IMR-90 (cell line): ENCODE measurements at regions not wholly inside any gene's neighbourhood (a gene's known extent, or its start where the extent isn't known, plus 50 kb on each side); places are given as distances from the start of the nearest gene placed in this dataset.

Source experiments
- ATAC-seq: fragments of 200-7000 bp; cut with Tn5 transposase; 2 replicates; pipeline ENCODE4 v1.9.1; 2020; ENCODE audit warnings: low read depth, mild to moderate bottlenecking, moderate library complexity
- BruUV-seq: library from RNA; stranded (reverse); fragments of 400-500 nt; replicated peaks from 2 replicates; lab custom pipeline; 2021; lab: Mats Ljungman, UMichigan
- CTCF ChIA-PET: fragments of 300-600 bp; formaldehyde crosslinking; extraction: SDS; loops from one replicate; lab custom pipeline; 2021; ENCODE audit warnings: antibody characterized with exemption; lab: Yijun Ruan, JAX
- POLR2A ChIA-PET: fragments of 300-600 bp; sonication (Branson Sonifier 250); formaldehyde crosslinking; loops from one replicate; lab custom pipeline; 2022; ENCODE audit warnings: antibody characterized with exemption; ENCODE audit not compliant: unreplicated experiment; lab: Charles Lee
- DNase-seq: peaks from one replicate; pipeline ENCODE4 v3.0.0; 2013
- H2AFZ ChIP-seq: replicated peaks from 2 replicates; pipeline ENCODE3; 2013; ENCODE audit warnings: low read length, mild to moderate bottlenecking; ENCODE audit not compliant: poor library complexity
- H2AK5ac ChIP-seq: 2 replicates; pipeline ENCODE4 v1.6.1; 2013; ENCODE audit warnings: low read depth, low read length, inconsistent platforms
- H2AK9ac ChIP-seq: replicated peaks from 2 replicates; pipeline ENCODE3; 2013; ENCODE audit warnings: mild to moderate bottlenecking, low read depth, low read length, moderate library complexity; ENCODE audit not compliant: poor library complexity
- H2BK120ac ChIP-seq: 2 replicates; pipeline ENCODE4 v1.6.1; 2013; ENCODE audit warnings: low read depth, low read length, inconsistent platforms
- H2BK15ac ChIP-seq: 3 replicates; pipeline ENCODE4 v1.6.1; 2013; ENCODE audit warnings: low read depth, low read length, inconsistent platforms
- H2BK20ac ChIP-seq: 2 replicates; pipeline ENCODE4 v1.6.1; 2013; ENCODE audit warnings: low read depth, mild to moderate bottlenecking, inconsistent platforms, low read length, moderate library complexity
- H2BK5ac ChIP-seq: 2 replicates; pipeline ENCODE4 v1.6.1; 2013; ENCODE audit warnings: mild to moderate bottlenecking, low read depth, low read length, inconsistent platforms; ENCODE audit not compliant: poor library complexity, severe bottlenecking
- H3K14ac ChIP-seq: replicated peaks from 2 replicates; pipeline ENCODE4 v1.6.1; 2013; ENCODE audit warnings: low read depth, low read length, inconsistent platforms
- H3K18ac ChIP-seq: 2 replicates; pipeline ENCODE4 v1.6.1; 2013; ENCODE audit warnings: low read depth, low read length, control low read depth
- H3K23ac ChIP-seq: 2 replicates; pipeline ENCODE4 v1.6.1; 2013; ENCODE audit warnings: low read depth, low read length, inconsistent platforms
- H3K27ac ChIP-seq: 2 replicates; pipeline ENCODE4 v1.5.1; 2013; ENCODE audit warnings: mild to moderate bottlenecking, control low read depth, low read length; ENCODE audit not compliant: insufficient read depth
- H3K27me3 ChIP-seq: 2 replicates; pipeline ENCODE4 v1.6.1; 2013; ENCODE audit warnings: low read length; ENCODE audit not compliant: control insufficient read depth, insufficient read depth
- H3K36me3 ChIP-seq: 2 replicates; pipeline ENCODE4 v1.6.1; 2013; ENCODE audit warnings: low read length, mixed read lengths; ENCODE audit not compliant: control insufficient read depth, insufficient read depth
- H3K4ac ChIP-seq: 2 replicates; pipeline ENCODE4 v1.6.1; 2013; ENCODE audit warnings: low read depth, low read length, inconsistent platforms
- H3K4me1 ChIP-seq: 2 replicates; pipeline ENCODE4 v1.6.1; 2013; ENCODE audit warnings: low read length, mixed read lengths; ENCODE audit not compliant: control insufficient read depth, insufficient read depth
- H3K4me2 ChIP-seq: 2 replicates; pipeline ENCODE4 v1.6.1; 2013; ENCODE audit warnings: low read depth, mild to moderate bottlenecking, control low read depth, low read length, moderate library complexity
- H3K4me3 ChIP-seq: 2 replicates; pipeline ENCODE4 v1.5.1; 2013; ENCODE audit warnings: low read depth, mild to moderate bottlenecking, control low read depth, low read length, moderate library complexity; ENCODE audit not compliant: insufficient read depth
- H3K56ac ChIP-seq: 2 replicates; pipeline ENCODE4 v1.6.1; 2013; ENCODE audit warnings: low read length, inconsistent platforms; ENCODE audit not compliant: insufficient read depth; ENCODE audit errors: extremely low read depth
- H3K79me1 ChIP-seq, 2 experiments: 2 replicates each; pipeline ENCODE4 v1.6.1; 2013; ENCODE audit warnings: low read length in 2 of 2, inconsistent platforms in 1 of 2, low read depth in 1 of 2
- H3K9ac ChIP-seq: 2 replicates; pipeline ENCODE4 v1.6.1; 2013; ENCODE audit warnings: low read depth, low read length, control low read depth
- H3K9me1 ChIP-seq: 2 replicates; pipeline ENCODE4 v1.6.1; 2013; ENCODE audit warnings: low read length, inconsistent platforms; ENCODE audit not compliant: insufficient read depth
- H3K9me3 ChIP-seq: 2 replicates; pipeline ENCODE4 v1.6.1; 2013; ENCODE audit warnings: low read length; ENCODE audit not compliant: control insufficient read depth, insufficient read depth
- H4K20me1 ChIP-seq: 2 replicates; pipeline ENCODE4 v1.6.1; 2013; ENCODE audit warnings: low read length, inconsistent platforms; ENCODE audit not compliant: insufficient read depth
- H4K5ac ChIP-seq: 2 replicates; pipeline ENCODE4 v1.6.1; 2013; ENCODE audit warnings: mild to moderate bottlenecking, low read depth, low read length, control low read depth
- H4K8ac ChIP-seq, 2 experiments: 2 replicates each; pipeline ENCODE4 v1.6.1; 2013; ENCODE audit warnings: low read depth in 2 of 2, low read length in 2 of 2, control low read depth in 1 of 2, inconsistent platforms in 1 of 2
- H4K91ac ChIP-seq: 2 replicates; pipeline ENCODE4 v1.6.1; 2013; ENCODE audit warnings: low read depth, low read length, inconsistent platforms; ENCODE audit not compliant: insufficient read depth
- BHLHE40 ChIP-seq: fragments of 150-350 bp; IDR thresholded peaks from 2 replicates; pipeline ENCODE4 v1.6.1; 2016; ENCODE audit warnings: mild to moderate bottlenecking, low read depth, low read length
- CEBPB ChIP-seq: IDR thresholded peaks from 2 replicates; pipeline ENCODE4 v1.6.1; 2012; ENCODE audit warnings: low read depth, low read length, improper control_type of control experiment
- CHD1 ChIP-seq: IDR thresholded peaks from 2 replicates; pipeline ENCODE4 v1.6.1; 2012; ENCODE audit warnings: low read depth, low read length, improper control_type of control experiment
- ELK1 ChIP-seq: fragments of 150-350 bp; IDR thresholded peaks from 2 replicates; pipeline ENCODE4 v1.6.1; 2016; ENCODE audit warnings: low read depth, mild to moderate bottlenecking, low read length, moderate library complexity, borderline replicate concordance
- FOS ChIP-seq: fragments of 150-350 bp; IDR thresholded peaks from 2 replicates; pipeline ENCODE4 v1.6.1; 2016; ENCODE audit warnings: low read depth, low read length
- MAFK ChIP-seq: IDR thresholded peaks from 2 replicates; pipeline ENCODE4 v1.6.1; 2012; ENCODE audit warnings: low read depth, low read length, improper control_type of control experiment
- MAZ ChIP-seq: IDR thresholded peaks from 2 replicates; pipeline ENCODE4 v1.6.1; 2012; ENCODE audit warnings: low read depth, mild to moderate bottlenecking, low read length, improper control_type of control experiment, moderate library complexity, borderline replicate concordance
- MXI1 ChIP-seq: IDR thresholded peaks from 2 replicates; pipeline ENCODE4 v1.6.1; 2012; ENCODE audit warnings: low read depth, mild to moderate bottlenecking, low read length, moderate library complexity, borderline replicate concordance
- NFE2L2 ChIP-seq: fragments of 150-350 bp; IDR thresholded peaks from 2 replicates; pipeline ENCODE4 v1.6.1; 2016; ENCODE audit warnings: low read depth, mild to moderate bottlenecking, low read length
- POLR2A ChIP-seq: IDR thresholded peaks from 2 replicates; pipeline ENCODE4 v1.6.1; 2012; ENCODE audit warnings: mild to moderate bottlenecking, low read depth, low read length
- RAD21 ChIP-seq: IDR thresholded peaks from 2 replicates; pipeline ENCODE4 v1.6.1; 2012; ENCODE audit warnings: low read length, improper control_type of control experiment
- RCOR1 ChIP-seq: IDR thresholded peaks from 2 replicates; pipeline ENCODE4 v1.6.1; 2012; ENCODE audit warnings: mild to moderate bottlenecking, low read length, improper control_type of control experiment; ENCODE audit not compliant: insufficient replicate concordance
- RFX5 ChIP-seq: IDR thresholded peaks from 2 replicates; pipeline ENCODE4 v1.8.0; 2012; ENCODE audit warnings: low read depth, mild to moderate bottlenecking, low read length, moderate library complexity
- SMC3 ChIP-seq: fragments of 150-350 bp; IDR thresholded peaks from 2 replicates; pipeline ENCODE4 v1.6.1; 2016; ENCODE audit warnings: low read depth, mild to moderate bottlenecking, antibody characterized with exemption, low read length, moderate library complexity
- WGBS, 2 experiments: methylation state at CpG; one replicate each; pipeline versions ENCODE4 v1.1.5 to v1.1.7; 2013; ENCODE audit warnings: missing lambda C conversion rate in 2 of 2; ENCODE audit not compliant: insufficient read length in 1 of 2; ENCODE audit errors: extremely low coverage in 2 of 2; 5-methylcytosine and 5-hydroxymethylcytosine counted together
- dilution Hi-C: fragments of 300-500 bp; cut with HindIII; formaldehyde crosslinking; loops from one replicate; pipeline ENCODE4 v1.14.3; 2018; ENCODE audit warnings: low sequenced_read_pairs; ENCODE audit not compliant: unreplicated experiment
- in situ Hi-C: fragments of 300-500 bp; cut with MboI; formaldehyde crosslinking; loops from 3 replicates; pipeline ENCODE4 v1.14.3; 2019; ENCODE audit warnings: low sequenced_read_pairs, inconsistent platforms, mixed read lengths
- intact Hi-C: fragments of 100-400 bp; cut with micrococcal nuclease; formaldehyde crosslinking; loops from 2 replicates; pipeline ENCODE4 v1.10.0; 2022
- TF ChIP-seq, protein P1 (sequence below): conservative IDR thresholded peaks from 2 replicates; pipeline ENCODE4 v1.5.1; 2012; ENCODE audit warnings: mild to moderate bottlenecking, low read depth, low read length, improper control_type of control experiment
- TF ChIP-seq, protein P2 (sequence below): fragments of 150-350 bp; IDR thresholded peaks from 2 replicates; pipeline ENCODE4 v1.6.1; 2017; ENCODE audit warnings: mild to moderate bottlenecking, antibody characterized with exemption, low read length, low read depth

- H3K4me3 ChIP-seq: no peak overlapping the region
- H3K9me1 ChIP-seq: no peaks in the 10 kb centered on the region
- no peak overlapping the region for H3K4ac ChIP-seq
- H4K91ac ChIP-seq: no peak overlapping the region
- H3K4me1 ChIP-seq: no peaks in the 10 kb centered on the region
- H3K27me3 ChIP-seq: no peaks in the 10 kb centered on the region
- TF ChIP-seq MAZ (no peak), RCOR1 (no peak), POLR2A (no peak), CHD1 (no peak), CEBPB (no peak), BHLHE40 (no peak), MAFK (no peak), ELK1 (no peak), NFE2L2 (no peak), RAD21 (no peak), MXI1 (no peak), RFX5 (no peak), FOS (no peak), SMC3 (no peak)
- TF ChIP-seq, protein P1, sequence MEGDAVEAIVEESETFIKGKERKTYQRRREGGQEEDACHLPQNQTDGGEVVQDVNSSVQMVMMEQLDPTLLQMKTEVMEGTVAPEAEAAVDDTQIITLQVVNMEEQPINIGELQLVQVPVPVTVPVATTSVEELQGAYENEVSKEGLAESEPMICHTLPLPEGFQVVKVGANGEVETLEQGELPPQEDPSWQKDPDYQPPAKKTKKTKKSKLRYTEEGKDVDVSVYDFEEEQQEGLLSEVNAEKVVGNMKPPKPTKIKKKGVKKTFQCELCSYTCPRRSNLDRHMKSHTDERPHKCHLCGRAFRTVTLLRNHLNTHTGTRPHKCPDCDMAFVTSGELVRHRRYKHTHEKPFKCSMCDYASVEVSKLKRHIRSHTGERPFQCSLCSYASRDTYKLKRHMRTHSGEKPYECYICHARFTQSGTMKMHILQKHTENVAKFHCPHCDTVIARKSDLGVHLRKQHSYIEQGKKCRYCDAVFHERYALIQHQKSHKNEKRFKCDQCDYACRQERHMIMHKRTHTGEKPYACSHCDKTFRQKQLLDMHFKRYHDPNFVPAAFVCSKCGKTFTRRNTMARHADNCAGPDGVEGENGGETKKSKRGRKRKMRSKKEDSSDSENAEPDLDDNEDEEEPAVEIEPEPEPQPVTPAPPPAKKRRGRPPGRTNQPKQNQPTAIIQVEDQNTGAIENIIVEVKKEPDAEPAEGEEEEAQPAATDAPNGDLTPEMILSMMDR: no peak
- TF ChIP-seq, protein P2, sequence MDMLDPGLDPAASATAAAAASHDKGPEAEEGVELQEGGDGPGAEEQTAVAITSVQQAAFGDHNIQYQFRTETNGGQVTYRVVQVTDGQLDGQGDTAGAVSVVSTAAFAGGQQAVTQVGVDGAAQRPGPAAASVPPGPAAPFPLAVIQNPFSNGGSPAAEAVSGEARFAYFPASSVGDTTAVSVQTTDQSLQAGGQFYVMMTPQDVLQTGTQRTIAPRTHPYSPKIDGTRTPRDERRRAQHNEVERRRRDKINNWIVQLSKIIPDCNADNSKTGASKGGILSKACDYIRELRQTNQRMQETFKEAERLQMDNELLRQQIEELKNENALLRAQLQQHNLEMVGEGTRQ: no peak
- H3K9me3 ChIP-seq: no peaks in the 10 kb centered on the region
- H3K56ac ChIP-seq: no peak overlapping the region
- ATAC-seq: no peak
- H2BK15ac ChIP-seq: no peak overlapping the region
- no peak overlapping the region for H2AFZ ChIP-seq
- H2BK20ac ChIP-seq: no peak overlapping the region
- no peak overlapping the region for H2BK120ac ChIP-seq
- no CpG with 5 or more reads among the region's 4 CpGs for WGBS, 2 experiments
- no peak overlapping the region for H3K18ac ChIP-seq
- peak; percentile 17 for DNase-seq
- H3K23ac ChIP-seq: no peak overlapping the region
- no peak overlapping the region for H2BK5ac ChIP-seq
- H3K9ac ChIP-seq: no peak overlapping the region
- no peak overlapping the region for H2AK5ac ChIP-seq
- H4K5ac ChIP-seq: no peak overlapping the region
- ChIA-PET POLR2A (no interaction called here), CTCF (interaction anchor here (0.7 kb wide), 1 partner anchor 1375 kb away, joined by 3 read pairs; no protein-coding TSS in a partner anchor)
- no peak overlapping the region for H3K27ac ChIP-seq
- H3K4me2 ChIP-seq: no peak overlapping the region
- intact Hi-C loops (no loop called here), in situ Hi-C loops (no loop called here), dilution Hi-C loops (no loop called here)
- H4K20me1 ChIP-seq: no peaks in the 10 kb centered on the region
- no peaks in the 10 kb centered on the region for H3K79me1 ChIP-seq
- H4K8ac ChIP-seq: no peak overlapping the region
- BruUV-seq: no TSS peak
- no peak overlapping the region for H3K14ac ChIP-seq
- no peaks in the 10 kb centered on the region for H3K36me3 ChIP-seq
- no peak overlapping the region for H2AK9ac ChIP-seq
These were observed 509.4 kb downstream of the NFIB start for GRCh38 chr9:13804532-13804931.
